Spleen (tissue), 11 donors: ENCODE measurements at regions not wholly inside any gene's neighbourhood (a gene's known extent, or its start where the extent isn't known, plus 50 kb on each side); places are given as distances from the start of the nearest gene placed in this dataset.

Experiments
- DNase-seq: peaks from one replicate; pipeline ENCODE4 v3.0.0-alpha.2; 2020
- H3K27ac ChIP-seq, 8 donors: fragments of 200-600 bp; sonication (generic) in 7 of 8; 1 replicate in 4 of 8; 2 replicates in 4 of 8; pipeline versions ENCODE4 v1.5.0 to v1.8.0; 2016 to 2021; ENCODE audit warnings: inconsistent platforms in 4 of 8, mild to moderate bottlenecking in 4 of 8, moderate library complexity in 1 of 8
- H3K27me3 ChIP-seq, 7 donors: fragments of 200-600 bp; sonication (generic) in 6 of 7; replicated peaks in 1 of 7; 1 replicate in 4 of 7; 2 replicates in 3 of 7; pipeline versions ENCODE4 v1.5.0 to v1.8.0; 2016 to 2021; ENCODE audit warnings: inconsistent platforms in 3 of 7, mild to moderate bottlenecking in 1 of 7
- H3K36me3 ChIP-seq, 6 donors: fragments of 200-600 bp; sonication (generic) in 5 of 6; 1 replicate in 4 of 6; 2 replicates in 2 of 6; pipeline versions ENCODE4 v1.5.0 to v1.8.0; 2016 to 2021; ENCODE audit warnings: inconsistent platforms in 2 of 6
- H3K4me1 ChIP-seq, 6 donors: fragments of 200-600 bp; sonication (generic) in 5 of 6; 1 replicate in 3 of 6; 2 replicates in 3 of 6; pipeline versions ENCODE4 v1.5.0 to v1.8.0; 2016 to 2021; ENCODE audit warnings: inconsistent platforms in 3 of 6
- H3K4me3 ChIP-seq, 8 donors: fragments of 200-600 bp; sonication (generic) in 7 of 8; 1 replicate in 4 of 8; 2 replicates in 4 of 8; pipeline versions ENCODE4 v1.5.0 to v1.8.0; 2016 to 2021; ENCODE audit warnings: inconsistent platforms in 4 of 8, mild to moderate bottlenecking in 4 of 8, moderate library complexity in 2 of 8
- H3K9me3 ChIP-seq, 8 donors: fragments of 200-600 bp; sonication (generic) in 7 of 8; 1 replicate in 4 of 8; 2 replicates in 4 of 8; pipeline versions ENCODE4 v1.5.0 to v1.8.0; 2016 to 2021; ENCODE audit warnings: inconsistent platforms in 4 of 8
- POLR2A ChIP-seq, 3 donors: fragments of 450-650 bp; IDR thresholded peaks; one replicate each; pipeline ENCODE4 v1.5.1; 2017; ENCODE audit warnings: antibody characterized with exemption in 3 of 3, mild to moderate bottlenecking in 1 of 3
- POLR2AphosphoS5 ChIP-seq, 3 donors: sonication (generic); formaldehyde crosslinking; IDR thresholded peaks; one replicate each; pipeline ENCODE4 v1.5.1; 2017; ENCODE audit warnings: antibody characterized with exemption in 3 of 3
- WGBS, 5 donors: extraction: QIAGEN DNeasy Blood & Tissue Kit in 3 of 5; methylation state at CpG; one replicate each; pipeline versions ENCODE4 v1.1.5 to v1.1.7; 2013 to 2018; 5-methylcytosine and 5-hydroxymethylcytosine counted together
- intact Hi-C: fragments of 100-400 bp; cut with DNase I; formaldehyde crosslinking; loops from one replicate; pipeline ENCODE4 v1.15.0; 2023; ENCODE audit warnings: low total_unique reads
- TF ChIP-seq, protein P1 (sequence below), 11 experiments: fragments of 200-600 bp in 7 of 11; fragments of 450-650 bp in 4 of 11; sonication (generic) in 4 of 11; IDR thresholded peaks in 8 of 11; conservative IDR thresholded peaks in 3 of 11; 1 replicate in 7 of 11; 2 replicates in 4 of 11; pipeline versions ENCODE4 v1.4.0 to v1.8.0; 2016 to 2021; ENCODE audit warnings: antibody characterized with exemption in 11 of 11, inconsistent platforms in 4 of 11, mild to moderate bottlenecking in 1 of 11
- donor health status: healthy with polysubstance abuse.
- donor health status: DM: no; HTN: no; CAD: no; lungs with moderate emphysema.
- donor health status: DM: no; HTN: no; CAD: no.
- donor health status: Bipolar disorder and iron deficiency.
- donor health status: healthy.
- donor health status: DM: no; HTN: no; CAD: no.
- donor health status: DM: yes; HTN: yes; CAD: no.

DNA sequence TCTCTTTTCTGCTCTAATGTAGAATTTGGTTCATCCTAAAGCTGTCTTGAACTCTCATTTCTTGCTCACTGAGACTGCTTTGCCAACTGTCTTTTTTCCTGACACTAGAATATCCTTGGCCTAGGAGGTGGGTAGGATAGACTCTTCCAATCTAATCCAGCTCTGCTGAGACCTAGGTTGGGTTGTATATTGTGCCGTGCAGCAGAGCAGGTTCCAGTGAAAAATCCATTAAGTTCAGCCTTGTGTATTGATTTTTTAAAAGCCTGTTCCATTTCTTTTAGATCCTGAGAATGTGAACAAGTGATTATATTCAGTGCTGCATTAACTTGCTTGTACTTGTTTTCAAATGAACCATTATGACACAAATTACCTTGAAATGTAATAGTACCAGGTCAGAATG is 539.6 kb downstream of the LRRC70 start:
- Histone ChIP-seq H3K27me3 (no peaks in the 10 kb centered on the region), H3K36me3 (no peaks in the 10 kb centered on the region), H3K9me3 (no peaks in the 10 kb centered on the region), H3K27ac (no peak overlapping the region), H3K4me1 (no peaks in the 10 kb centered on the region), H3K4me3 (no peak overlapping the region)
- intact Hi-C loops: no loop called here
- no peak for DNase-seq
- WGBS, 5 donors: 84 to 100% (median 93%) methylated on average over 1 of the region's 1 CpG
- TF ChIP-seq POLR2AphosphoS5 (IDR thresholded peaks at IDR 0.05) (no peak), POLR2A (IDR thresholded peaks at IDR 0.05) (no peak)
- TF ChIP-seq, protein P1, sequence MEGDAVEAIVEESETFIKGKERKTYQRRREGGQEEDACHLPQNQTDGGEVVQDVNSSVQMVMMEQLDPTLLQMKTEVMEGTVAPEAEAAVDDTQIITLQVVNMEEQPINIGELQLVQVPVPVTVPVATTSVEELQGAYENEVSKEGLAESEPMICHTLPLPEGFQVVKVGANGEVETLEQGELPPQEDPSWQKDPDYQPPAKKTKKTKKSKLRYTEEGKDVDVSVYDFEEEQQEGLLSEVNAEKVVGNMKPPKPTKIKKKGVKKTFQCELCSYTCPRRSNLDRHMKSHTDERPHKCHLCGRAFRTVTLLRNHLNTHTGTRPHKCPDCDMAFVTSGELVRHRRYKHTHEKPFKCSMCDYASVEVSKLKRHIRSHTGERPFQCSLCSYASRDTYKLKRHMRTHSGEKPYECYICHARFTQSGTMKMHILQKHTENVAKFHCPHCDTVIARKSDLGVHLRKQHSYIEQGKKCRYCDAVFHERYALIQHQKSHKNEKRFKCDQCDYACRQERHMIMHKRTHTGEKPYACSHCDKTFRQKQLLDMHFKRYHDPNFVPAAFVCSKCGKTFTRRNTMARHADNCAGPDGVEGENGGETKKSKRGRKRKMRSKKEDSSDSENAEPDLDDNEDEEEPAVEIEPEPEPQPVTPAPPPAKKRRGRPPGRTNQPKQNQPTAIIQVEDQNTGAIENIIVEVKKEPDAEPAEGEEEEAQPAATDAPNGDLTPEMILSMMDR (IDR thresholded peaks at IDR 0.05 in 8 of 11, conservative IDR thresholded peaks at IDR 0.05 in 3 of 11): no peak

DNA sequence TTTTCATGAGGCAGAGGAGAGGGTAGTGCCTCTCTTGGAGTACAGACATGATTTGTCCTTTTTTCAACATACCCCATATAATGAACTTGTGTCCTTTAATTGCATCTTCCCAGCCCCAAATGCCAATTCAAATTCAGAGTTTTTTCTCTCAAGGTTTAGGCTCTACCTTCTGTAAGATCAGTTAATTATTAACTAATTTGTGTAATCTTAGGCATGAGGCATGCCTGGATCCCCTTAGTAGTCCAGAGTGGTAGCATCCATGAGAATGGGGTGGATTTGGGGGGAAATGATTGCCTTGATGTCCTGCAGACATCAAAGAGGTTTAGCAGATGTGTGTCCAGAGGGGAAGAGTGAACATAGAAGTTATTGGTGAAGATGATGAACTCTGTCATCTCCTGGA is 533.3 kb downstream of the LRRC70 start:
- Histone ChIP-seq H3K4me1 (no peaks in the 10 kb centered on the region), H3K27ac (no peak overlapping the region), H3K36me3 (no peaks in the 10 kb centered on the region), H3K27me3 (no peaks in the 10 kb centered on the region), H3K4me3 (no peak overlapping the region), H3K9me3 (no peaks in the 10 kb centered on the region)
- TF ChIP-seq, protein P1 (IDR thresholded peaks at IDR 0.05 in 8 of 11, conservative IDR thresholded peaks at IDR 0.05 in 3 of 11): no peak
- no peak for DNase-seq
- intact Hi-C loops: no loop called here

DNA sequence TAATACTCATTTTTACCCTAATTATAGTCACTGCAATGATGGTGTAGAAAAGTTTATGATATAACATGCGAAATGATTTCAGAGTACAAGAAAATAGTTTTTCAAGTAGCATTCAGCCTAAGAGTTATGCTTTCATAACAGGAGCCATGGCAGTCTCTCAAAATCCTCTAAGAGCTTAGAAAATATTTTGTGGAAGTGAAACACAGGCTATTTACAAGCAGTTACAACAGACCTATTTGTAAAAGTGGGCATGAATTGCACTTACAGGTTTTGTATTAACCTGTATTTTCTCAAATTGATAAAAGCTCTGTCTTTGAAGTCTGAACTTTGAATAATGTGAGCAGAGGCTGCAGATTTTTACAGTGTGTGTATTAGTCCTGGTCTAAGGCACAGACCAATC is 523.3 kb downstream of the LRRC70 start:
- intact Hi-C loops: no loop called here
- no peaks in the 10 kb centered on the region for H3K36me3 ChIP-seq
- no peak for TF ChIP-seq POLR2AphosphoS5 (IDR thresholded peaks at IDR 0.05)
- TF ChIP-seq POLR2A (IDR thresholded peaks at IDR 0.05): no peak
- TF ChIP-seq, protein P1 (IDR thresholded peaks at IDR 0.05 in 8 of 11, conservative IDR thresholded peaks at IDR 0.05 in 3 of 11): no peak
- no peaks in the 10 kb centered on the region for H3K27me3 ChIP-seq
- no peak for DNase-seq
- H3K27ac ChIP-seq: no peak overlapping the region
- no peaks in the 10 kb centered on the region for H3K4me1 ChIP-seq
- WGBS, 5 donors: 83 to 93% (median 86%) methylated on average over 1 of the region's 1 CpG
- no peak overlapping the region for H3K4me3 ChIP-seq
- H3K9me3 ChIP-seq: no peaks in the 10 kb centered on the region

DNA sequence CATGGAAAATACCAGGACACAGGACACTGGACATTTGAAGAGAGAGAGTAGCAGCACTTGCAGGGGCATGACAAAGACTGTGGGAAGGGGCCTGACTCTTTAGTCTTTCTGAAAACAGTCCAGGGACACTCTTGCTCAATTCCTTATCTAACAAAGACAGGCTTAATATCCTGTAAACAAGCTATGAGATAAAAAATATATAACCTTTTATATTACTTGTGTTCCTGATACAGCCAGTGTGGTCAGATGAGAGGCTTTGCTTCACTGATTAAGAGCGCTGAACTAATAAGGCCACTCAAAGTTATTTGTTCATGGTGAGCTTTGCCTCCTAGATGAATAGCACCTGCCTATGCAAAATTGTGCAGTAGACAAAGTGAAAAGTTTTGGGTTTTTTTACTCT is 518.7 kb downstream of the LRRC70 start:
- H3K9me3 ChIP-seq: no peaks in the 10 kb centered on the region
- H3K36me3 ChIP-seq: no peaks in the 10 kb centered on the region
- intact Hi-C loops: no loop called here
- H3K27me3 ChIP-seq: no peaks in the 10 kb centered on the region
- TF ChIP-seq, protein P1 (IDR thresholded peaks at IDR 0.05 in 8 of 11, conservative IDR thresholded peaks at IDR 0.05 in 3 of 11): no peak
- no peak for TF ChIP-seq POLR2A (IDR thresholded peaks at IDR 0.05)
- TF ChIP-seq POLR2AphosphoS5 (IDR thresholded peaks at IDR 0.05): no peak
- no peak overlapping the region for H3K4me3 ChIP-seq
- DNase-seq: no peak
- H3K27ac ChIP-seq: no peak overlapping the region
- 90 to 100% (median 95%) methylated on average over 1 of the region's 1 CpG for WGBS, 5 donors
- no peaks in the 10 kb centered on the region for H3K4me1 ChIP-seq
